ENCODE measurements at regions not wholly inside any gene's neighbourhood (a gene's known extent, or its start where the extent isn't known, plus 50 kb on each side); places are given as distances from the start of the nearest gene placed in this dataset.

GRCh38 chr5:98586581-98586980, 186.9 kb upstream of the RGMB start:
- DNase-seq = no peak
- no peak for TF ChIP-seq CTCF (IDR thresholded peaks at IDR 0.05; ENCODE audit: unreplicated experiment)
- no TSS peak for BruUV-seq (replicated peaks)
- Mint-ChIP-seq H3K9me3 (ENCODE audit: low read depth, unreplicated experiment) (peaks cover 3% of the 10 kb centered on the region), H3K27me3 (ENCODE audit: unreplicated experiment) (no peaks in the 10 kb centered on the region), H3K4me3 (ENCODE audit: low read depth, unreplicated experiment) (no peak overlapping the region), H3K36me3 (ENCODE audit: insufficient read depth, unreplicated experiment) (no peaks in the 10 kb centered on the region), H3K4me1 (ENCODE audit: low read depth, unreplicated experiment) (no peaks in the 10 kb centered on the region), H3K27ac (ENCODE audit: unreplicated experiment) (no peak overlapping the region)
- CTCF ChIA-PET = no interaction called here
- intact Hi-C loops (cut with micrococcal nuclease; ENCODE audit: unreplicated experiment) = no loop called here

GRCh38 chr5:98587166-98587565, 186.3 kb upstream of the RGMB start:
- Mint-ChIP-seq H3K27ac (ENCODE audit: unreplicated experiment) (no peak overlapping the region), H3K4me3 (ENCODE audit: low read depth, unreplicated experiment) (no peak overlapping the region), H3K36me3 (ENCODE audit: insufficient read depth, unreplicated experiment) (no peaks in the 10 kb centered on the region), H3K4me1 (ENCODE audit: low read depth, unreplicated experiment) (no peaks in the 10 kb centered on the region), H3K27me3 (ENCODE audit: unreplicated experiment) (no peaks in the 10 kb centered on the region), H3K9me3 (ENCODE audit: low read depth, unreplicated experiment) (peaks cover 3% of the 10 kb centered on the region)
- no peak for DNase-seq
- intact Hi-C loops (cut with micrococcal nuclease; ENCODE audit: unreplicated experiment) = no loop called here
- BruUV-seq (replicated peaks) = no TSS peak
- no peak for TF ChIP-seq CTCF (IDR thresholded peaks at IDR 0.05; ENCODE audit: unreplicated experiment)
- CTCF ChIA-PET = no interaction called here

GRCh38 chr5:98588215-98588614, 185.2 kb upstream of the RGMB start:
- no peaks in the 10 kb centered on the region for H3K36me3 Mint-ChIP-seq (ENCODE audit: insufficient read depth, unreplicated experiment)

GRCh38 chr5:98593418-98593817, 180.0 kb upstream of the RGMB start:
- Mint-ChIP-seq H3K36me3 (ENCODE audit: insufficient read depth, unreplicated experiment) (no peaks in the 10 kb centered on the region), H3K27ac (ENCODE audit: unreplicated experiment) (no peak overlapping the region), H3K9me3 (ENCODE audit: low read depth, unreplicated experiment) (peaks cover 7% of the 10 kb centered on the region), H3K27me3 (ENCODE audit: unreplicated experiment) (no peaks in the 10 kb centered on the region), H3K4me1 (ENCODE audit: low read depth, unreplicated experiment) (no peaks in the 10 kb centered on the region), H3K4me3 (ENCODE audit: low read depth, unreplicated experiment) (no peak overlapping the region)
- TF ChIP-seq CTCF (IDR thresholded peaks at IDR 0.05; ENCODE audit: unreplicated experiment) = no peak
- intact Hi-C loops (cut with micrococcal nuclease; ENCODE audit: unreplicated experiment) = no loop called here
- DNase-seq = no peak
- BruUV-seq (replicated peaks) = no TSS peak
- CTCF ChIA-PET = no interaction called here

More at GRCh38 chr5:98588215-98588614, 185.2 kb upstream of the RGMB start:
- DNase-seq = no peak
- Mint-ChIP-seq H3K9me3 (ENCODE audit: low read depth, unreplicated experiment) (peaks cover 3% of the 10 kb centered on the region), H3K4me1 (ENCODE audit: low read depth, unreplicated experiment) (no peaks in the 10 kb centered on the region), H3K27ac (ENCODE audit: unreplicated experiment) (no peak overlapping the region), H3K4me3 (ENCODE audit: low read depth, unreplicated experiment) (no peak overlapping the region), H3K27me3 (ENCODE audit: unreplicated experiment) (no peaks in the 10 kb centered on the region)
- no TSS peak for BruUV-seq (replicated peaks)
- TF ChIP-seq CTCF (IDR thresholded peaks at IDR 0.05; ENCODE audit: unreplicated experiment) = no peak
- CTCF ChIA-PET = interaction anchor here (0.6 kb wide), 1 partner anchor 830 kb away, joined by 3 read pairs; no protein-coding TSS in a partner anchor
- intact Hi-C loops (cut with micrococcal nuclease; ENCODE audit: unreplicated experiment) = no loop called here
